Gastroesophageal sphincter (tissue), 4 donors: ENCODE measurements at regions not wholly inside any gene's neighbourhood (a gene's known extent, or its start where the extent isn't known, plus 50 kb on each side); places are given as distances from the start of the nearest gene placed in this dataset.

Experiments used
- ATAC-seq: fragments of 150-250 bp; one replicate; pipeline ENCODE4 v1.9.1; 2016; ENCODE audit warnings: mild to moderate bottlenecking, moderate library complexity
- H3K27ac ChIP-seq, 4 donors: fragments of 200-600 bp; sonication (generic) in 3 of 4; 1 replicate in 3 of 4; 2 replicates in 1 of 4; pipeline ENCODE4 v1.5.1; 2016 to 2019
- H3K27me3 ChIP-seq: fragments of 200-600 bp; sonication (generic); one replicate; pipeline ENCODE4 v1.5.1; 2019
- H3K36me3 ChIP-seq, 2 donors: fragments of 200-600 bp; sonication (generic); one replicate each; pipeline ENCODE4 v1.5.1; 2019; ENCODE audit warnings: control low read depth in 1 of 2
- H3K4me1 ChIP-seq, 3 donors: fragments of 200-600 bp; sonication (generic); 1 replicate in 2 of 3; 2 replicates in 1 of 3; pipeline ENCODE4 v1.5.1; 2016 to 2019; ENCODE audit warnings: control low read depth in 2 of 3
- H3K4me3 ChIP-seq, 2 donors: fragments of 200-600 bp; sonication (generic); one replicate each; pipeline ENCODE4 v1.5.1; 2019; ENCODE audit warnings: mild to moderate bottlenecking in 1 of 2, moderate library complexity in 1 of 2
- H3K9me3 ChIP-seq, 3 donors: fragments of 200-600 bp; sonication (generic); one replicate each; pipeline ENCODE4 v1.5.1; 2017 to 2019; ENCODE audit warnings: control low read depth in 2 of 3
- CTCF ChIP-seq, 4 experiments: fragments of 200-600 bp in 2 of 4; fragments of 450-650 bp in 2 of 4; sonication (generic) in 1 of 4; IDR thresholded peaks; one replicate each; pipeline ENCODE4 v1.5.1; 2017 to 2019; ENCODE audit warnings: antibody characterized with exemption in 4 of 4, mild to moderate bottlenecking in 2 of 4, moderate library complexity in 2 of 4
- EP300 ChIP-seq: sonication (generic); formaldehyde crosslinking; IDR thresholded peaks from one replicate; pipeline ENCODE4 v1.6.1; 2017; ENCODE audit warnings: antibody characterized with exemption, mild to moderate bottlenecking
- POLR2A ChIP-seq, 2 donors: fragments of 450-650 bp; IDR thresholded peaks; one replicate each; pipeline ENCODE4 v1.6.1; 2017; ENCODE audit warnings: antibody characterized with exemption in 2 of 2, mild to moderate bottlenecking in 2 of 2, moderate library complexity in 1 of 2
- POLR2AphosphoS5 ChIP-seq: sonication (generic); formaldehyde crosslinking; IDR thresholded peaks from one replicate; pipeline ENCODE4 v1.6.1; 2017; ENCODE audit warnings: antibody characterized with exemption
- WGBS, 2 donors: methylation state at CpG; one replicate each; pipeline ENCODE4 v1.1.5; 2018; ENCODE audit warnings: low coverage in 1 of 2; 5-methylcytosine and 5-hydroxymethylcytosine counted together

- TF ChIP-seq EP300 (no peak), POLR2A (IDR thresholded peaks at IDR 0.05) (no peak), CTCF (IDR thresholded peaks at IDR 0.05) (no peak), POLR2AphosphoS5 (no peak)
- peak; percentile 43 for ATAC-seq
- no peaks in the 10 kb centered on the region for H3K27me3 ChIP-seq
- peaks cover 0 to 6% (median 0%) of the 10 kb centered on the region in 3 donors for H3K4me1 ChIP-seq
- WGBS, 2 donors = 29 to 47% methylated on average over 1 to 2 of the region's 2 CpGs
- no peak overlapping the region for H3K27ac ChIP-seq
- H3K36me3 ChIP-seq = no peaks in the 10 kb centered on the region
- H3K4me3 ChIP-seq = no peak overlapping the region
- H3K9me3 ChIP-seq = no peaks in the 10 kb centered on the region
These were observed 51.3 kb downstream of the KRTAP19-8 start for GRCh38 chr21:30986965-30987364.

- Histone ChIP-seq H3K9me3 (no peaks in the 10 kb centered on the region), H3K4me3 (no peak overlapping the region), H3K27me3 (no peaks in the 10 kb centered on the region), H3K4me1 (peaks cover 0 to 6% (median 0%) of the 10 kb centered on the region in 3 donors), H3K36me3 (no peaks in the 10 kb centered on the region), H3K27ac (no peak overlapping the region)
- no peak for ATAC-seq
- no peak for TF ChIP-seq CTCF (IDR thresholded peaks at IDR 0.05)
- TF ChIP-seq POLR2A (IDR thresholded peaks at IDR 0.05) = no peak
- no peak for TF ChIP-seq POLR2AphosphoS5
- TF ChIP-seq EP300 = no peak
- 51 to 74% methylated on average over 3 of the region's 3 CpGs for WGBS, 2 donors
These were observed 53.4 kb downstream of the KRTAP19-8 start for GRCh38 chr21:30984889-30985288.

- no peak for TF ChIP-seq CTCF (IDR thresholded peaks at IDR 0.05)
- TF ChIP-seq POLR2A (IDR thresholded peaks at IDR 0.05) = no peak
- TF ChIP-seq EP300 = no peak
- no peak for TF ChIP-seq POLR2AphosphoS5
- Histone ChIP-seq H3K9me3 (no peaks in the 10 kb centered on the region), H3K36me3 (no peaks in the 10 kb centered on the region), H3K27me3 (no peaks in the 10 kb centered on the region), H3K4me3 (no peak overlapping the region), H3K27ac (no peak overlapping the region), H3K4me1 (no peaks in the 10 kb centered on the region)
- ATAC-seq = no peak
- WGBS, 2 donors = 60% methylated on average over 1 of the region's 1 CpG; no CpG with 5 or more reads in 1 of the 2 donors
These were observed 56.9 kb downstream of the KRTAP19-8 start for GRCh38 chr21:30981403-30981802.

GRCh38 chr21:30979054-30979453 is 59.2 kb downstream of the KRTAP19-8 start:
- no peak for ATAC-seq
- no peaks in the 10 kb centered on the region for H3K9me3 ChIP-seq
- no peaks in the 10 kb centered on the region for H3K36me3 ChIP-seq
- TF ChIP-seq POLR2AphosphoS5 (no peak), POLR2A (IDR thresholded peaks at IDR 0.05) (no peak), EP300 (no peak), CTCF (IDR thresholded peaks at IDR 0.05) (no peak)
- no peaks in the 10 kb centered on the region for H3K4me1 ChIP-seq
- H3K27me3 ChIP-seq = no peaks in the 10 kb centered on the region
- H3K27ac ChIP-seq = no peak overlapping the region
- no peak overlapping the region for H3K4me3 ChIP-seq
- WGBS, 2 donors = 71 to 88% methylated on average over 1 of the region's 1 CpG

GRCh38 chr21:30964283-30964682 is 74.0 kb downstream of the KRTAP19-8 start:
- WGBS, 2 donors = 100% methylated on average over 1 of the region's 2 CpGs; no CpG with 5 or more reads in 1 of the 2 donors
- Histone ChIP-seq H3K27ac (no peak overlapping the region), H3K4me1 (no peaks in the 10 kb centered on the region), H3K4me3 (no peak overlapping the region), H3K27me3 (no peaks in the 10 kb centered on the region), H3K36me3 (no peaks in the 10 kb centered on the region), H3K9me3 (no peaks in the 10 kb centered on the region)
- ATAC-seq = no peak
- TF ChIP-seq CTCF (IDR thresholded peaks at IDR 0.05) (no peak), POLR2A (IDR thresholded peaks at IDR 0.05) (no peak), POLR2AphosphoS5 (no peak), EP300 (no peak)
